22Rv1 (cell line): ENCODE measurements at regions not wholly inside any gene's neighbourhood (a gene's known extent, or its start where the extent isn't known, plus 50 kb on each side); places are given as distances from the start of the nearest gene placed in this dataset.
A peak's percentile ranks its signal among the peaks of the same experiment; 100 is the strongest.

Experiments used
- H3K27ac ChIP-seq: fragments of 450-650 bp; 2 replicates; pipeline ENCODE4 v1.5.1; 2017
- ZFX ChIP-seq: fragments of 450-650 bp; IDR thresholded peaks from 2 replicates; pipeline ENCODE4 v1.6.1; 2017; ENCODE audit warnings: antibody characterized with exemption, borderline replicate concordance
- TF ChIP-seq, protein P1 (sequence below): fragments of 450-650 bp; IDR thresholded peaks from 2 replicates; pipeline ENCODE4 v1.5.1; 2017; ENCODE audit warnings: mild to moderate bottlenecking

DNA sequence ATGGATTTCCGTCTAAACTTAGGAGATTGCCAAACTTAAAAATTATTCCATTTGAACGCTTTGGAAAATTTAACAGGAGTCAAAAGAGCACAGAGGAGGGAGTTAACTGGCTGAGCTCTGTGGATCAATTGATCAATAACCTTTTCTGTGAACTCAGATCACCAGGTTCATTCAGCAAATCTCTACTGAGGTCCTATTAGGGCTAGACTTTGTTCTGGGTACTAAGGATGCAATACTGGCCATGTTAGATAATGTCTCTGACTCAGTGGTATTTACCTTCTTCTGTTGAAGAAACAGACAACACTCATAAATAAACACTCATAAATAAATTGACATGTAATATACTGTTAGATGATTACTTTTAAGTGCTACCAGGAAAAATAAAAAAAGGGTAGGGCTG, 323.4 kb upstream of the SUCLG2 start:
- TF ChIP-seq, protein P1, sequence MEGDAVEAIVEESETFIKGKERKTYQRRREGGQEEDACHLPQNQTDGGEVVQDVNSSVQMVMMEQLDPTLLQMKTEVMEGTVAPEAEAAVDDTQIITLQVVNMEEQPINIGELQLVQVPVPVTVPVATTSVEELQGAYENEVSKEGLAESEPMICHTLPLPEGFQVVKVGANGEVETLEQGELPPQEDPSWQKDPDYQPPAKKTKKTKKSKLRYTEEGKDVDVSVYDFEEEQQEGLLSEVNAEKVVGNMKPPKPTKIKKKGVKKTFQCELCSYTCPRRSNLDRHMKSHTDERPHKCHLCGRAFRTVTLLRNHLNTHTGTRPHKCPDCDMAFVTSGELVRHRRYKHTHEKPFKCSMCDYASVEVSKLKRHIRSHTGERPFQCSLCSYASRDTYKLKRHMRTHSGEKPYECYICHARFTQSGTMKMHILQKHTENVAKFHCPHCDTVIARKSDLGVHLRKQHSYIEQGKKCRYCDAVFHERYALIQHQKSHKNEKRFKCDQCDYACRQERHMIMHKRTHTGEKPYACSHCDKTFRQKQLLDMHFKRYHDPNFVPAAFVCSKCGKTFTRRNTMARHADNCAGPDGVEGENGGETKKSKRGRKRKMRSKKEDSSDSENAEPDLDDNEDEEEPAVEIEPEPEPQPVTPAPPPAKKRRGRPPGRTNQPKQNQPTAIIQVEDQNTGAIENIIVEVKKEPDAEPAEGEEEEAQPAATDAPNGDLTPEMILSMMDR, result no peak
- no peak for TF ChIP-seq ZFX

DNA sequence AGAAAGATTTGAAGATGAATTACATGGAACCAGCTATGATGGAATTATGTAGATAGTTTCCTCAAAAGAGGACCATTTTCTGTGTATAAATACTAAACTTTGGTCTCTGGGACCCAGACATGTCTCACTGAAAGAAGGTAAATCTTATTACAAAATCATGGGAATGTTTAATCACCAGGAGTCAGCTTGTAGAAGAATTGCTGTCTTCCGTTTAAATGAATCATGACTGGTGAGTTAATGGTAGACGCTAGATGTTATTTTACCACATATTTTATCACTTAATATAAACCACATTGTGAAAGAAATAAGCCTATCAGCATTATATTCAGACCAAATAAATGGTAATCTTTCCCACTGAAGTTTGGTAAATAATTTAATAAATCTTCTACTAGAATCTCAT, 322.3 kb upstream of the SUCLG2 start:
- no peak overlapping the region for H3K27ac ChIP-seq
- TF ChIP-seq, protein P1, result no peak
- TF ChIP-seq ZFX, result no peak

More for the DNA sequence above, 323.4 kb upstream of the SUCLG2 start:
- H3K27ac ChIP-seq, result no peak overlapping the region

DNA sequence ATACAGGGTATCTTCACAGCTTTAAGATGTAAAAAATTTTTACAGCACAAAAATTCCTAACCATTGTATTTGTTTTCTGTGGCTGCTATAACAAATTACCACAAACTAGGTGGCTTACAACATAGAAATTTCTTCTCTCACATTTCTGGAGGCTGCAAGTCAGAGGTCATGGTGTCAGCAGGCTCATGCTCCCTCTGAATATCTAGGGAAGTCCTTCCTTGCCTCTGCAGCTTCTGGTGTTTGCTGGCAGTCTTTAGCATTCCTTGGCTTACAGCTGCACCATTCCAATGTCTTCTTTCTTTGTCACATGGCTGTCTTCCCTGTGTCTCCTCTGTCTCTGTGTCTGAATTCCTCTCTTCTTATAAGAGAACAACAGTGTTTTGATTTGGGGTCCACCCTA, 310.2 kb upstream of the SUCLG2 start:
- H3K27ac ChIP-seq, result no peak overlapping the region
- no peak for TF ChIP-seq ZFX
- TF ChIP-seq, protein P1, result no peak

DNA sequence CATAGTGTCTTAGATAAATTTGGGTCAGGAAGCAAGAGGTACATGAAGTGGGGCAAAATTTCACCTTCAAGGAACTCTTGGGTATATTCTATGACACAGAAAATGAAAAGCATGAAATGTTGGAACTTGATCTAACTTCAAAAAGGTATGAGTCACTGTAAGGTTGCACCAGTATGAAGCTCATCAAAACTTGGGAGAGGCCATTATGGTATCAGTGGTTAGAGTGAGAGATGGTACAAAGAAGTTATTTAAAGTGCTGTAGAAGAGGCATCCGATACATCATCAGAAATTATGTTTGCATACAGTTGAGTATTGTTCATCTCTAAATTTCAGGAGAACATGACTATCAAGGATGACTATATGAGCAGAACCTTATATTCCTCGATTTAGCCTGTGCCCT, 302.9 kb upstream of the SUCLG2 start:
- TF ChIP-seq, protein P1, result no peak
- no peak for TF ChIP-seq ZFX
- no peak overlapping the region for H3K27ac ChIP-seq

DNA sequence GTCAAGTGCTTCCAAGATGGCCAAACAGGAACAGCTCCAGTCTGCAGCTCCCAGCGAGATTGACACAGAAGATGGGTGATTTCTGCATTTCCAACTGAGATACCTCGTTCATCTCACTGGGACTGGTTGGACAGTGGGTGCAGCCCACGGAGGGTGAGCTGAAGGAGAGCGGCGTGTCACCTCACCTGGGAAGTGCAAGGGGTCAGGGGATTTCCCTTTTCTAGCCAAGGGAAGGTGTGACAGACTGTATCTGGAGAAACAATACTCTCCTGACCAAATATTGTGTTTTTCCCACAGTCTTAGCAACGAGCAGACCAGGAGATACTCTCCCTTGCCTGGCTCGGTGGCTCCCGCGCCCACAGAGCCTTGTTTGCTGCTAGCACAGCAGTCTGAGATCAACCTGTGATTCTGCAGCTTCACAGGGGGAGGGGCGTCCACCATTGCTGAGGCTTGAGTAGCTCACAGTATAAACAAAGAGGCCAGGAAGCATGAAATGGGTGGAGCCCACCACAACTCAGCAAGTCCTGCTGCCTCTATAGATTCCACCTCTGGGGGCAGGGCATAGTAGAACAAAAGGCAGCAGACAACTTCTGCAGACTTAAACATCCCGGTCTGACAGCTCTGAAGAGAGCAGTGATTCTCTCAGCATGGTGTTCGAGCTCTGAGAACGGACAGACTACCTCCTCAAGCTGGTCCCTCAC, 293.5 kb upstream of the SUCLG2 start:
- no peak for TF ChIP-seq ZFX
- TF ChIP-seq, protein P1, result peak; percentile 23; the same call in 1 of the 2 replicates

DNA sequence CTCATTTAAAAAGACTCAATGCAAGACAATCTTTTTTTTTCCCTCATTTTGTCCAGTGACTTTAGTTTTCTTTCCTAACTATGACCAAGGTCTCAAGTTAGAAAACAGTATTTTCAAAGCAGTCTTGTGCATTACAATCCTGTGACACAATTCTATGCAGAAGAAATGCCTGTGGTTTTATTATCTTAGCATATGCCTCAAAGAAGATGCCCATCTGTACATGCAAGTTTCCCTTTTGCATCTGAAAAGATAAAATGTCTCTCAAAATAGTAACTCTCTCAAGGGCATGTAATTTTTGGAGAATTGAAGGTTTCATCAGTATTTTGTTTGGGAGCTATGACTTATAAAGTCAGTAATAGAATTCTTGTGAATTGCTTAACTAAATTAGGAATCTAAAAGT, 292.0 kb upstream of the SUCLG2 start:
- no peak overlapping the region for H3K27ac ChIP-seq
- TF ChIP-seq, protein P1, result no peak
- TF ChIP-seq ZFX, result no peak

More for the DNA sequence above, 293.5 kb upstream of the SUCLG2 start:
- no peak overlapping the region for H3K27ac ChIP-seq

DNA sequence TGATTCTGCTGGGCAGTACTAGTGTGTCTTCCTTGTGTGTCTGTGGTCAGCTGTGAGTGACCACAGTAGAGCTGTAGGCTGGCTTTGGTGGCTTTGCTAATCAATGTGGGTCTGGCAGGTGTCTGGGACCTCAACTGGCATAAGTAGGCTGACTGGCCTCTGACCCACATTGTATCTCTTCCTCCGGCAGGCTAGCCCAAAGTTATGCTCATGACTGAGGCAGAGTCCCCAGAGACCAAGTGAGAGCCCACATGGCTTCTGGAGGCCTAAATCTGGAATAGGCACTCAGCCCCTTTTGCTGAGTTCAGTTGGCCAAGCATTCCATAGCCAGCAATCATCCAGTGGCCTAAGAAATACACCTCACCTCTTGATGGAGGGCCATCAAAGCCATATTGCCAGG, 289.1 kb upstream of the SUCLG2 start:
- no peak overlapping the region for H3K27ac ChIP-seq
- TF ChIP-seq, protein P1, result no peak
- no peak for TF ChIP-seq ZFX
